Suprapubic skin (tissue), 4 donors: ENCODE measurements at regions not wholly inside any gene's neighbourhood (a gene's known extent, or its start where the extent isn't known, plus 50 kb on each side); places are given as distances from the start of the nearest gene placed in this dataset.

ENCODE experiments used
- DNase-seq, 2 donors: peaks; one replicate each; pipeline ENCODE4 v3.0.0-alpha.2; 2019; ENCODE audit warnings: low spot score in 2 of 2
- H3K27ac ChIP-seq: fragments of 200-600 bp; sonication (generic); one replicate; pipeline ENCODE4 v1.5.1; 2019
- H3K27me3 ChIP-seq: fragments of 200-600 bp; sonication (generic); one replicate; pipeline ENCODE4 v1.5.1; 2019
- H3K36me3 ChIP-seq: fragments of 200-600 bp; sonication (generic); one replicate; pipeline ENCODE4 v1.5.1; 2019
- H3K4me1 ChIP-seq: fragments of 200-600 bp; sonication (generic); one replicate; pipeline ENCODE4 v1.5.1; 2019
- H3K4me3 ChIP-seq: fragments of 200-600 bp; sonication (generic); one replicate; pipeline ENCODE4 v1.5.1; 2019; ENCODE audit warnings: mild to moderate bottlenecking
- H3K9me3 ChIP-seq: fragments of 200-600 bp; sonication (generic); one replicate; pipeline ENCODE4 v1.5.1; 2019
- CTCF ChIP-seq, 2 donors: fragments of 200-600 bp in 1 of 2; fragments of 450-650 bp in 1 of 2; sonication (generic) in 1 of 2; IDR thresholded peaks; one replicate each; pipeline ENCODE4 v1.5.1; 2016 to 2019; ENCODE audit warnings: antibody characterized with exemption in 2 of 2, mild to moderate bottlenecking in 1 of 2, moderate library complexity in 1 of 2
- EP300 ChIP-seq: sonication (generic); formaldehyde crosslinking; IDR thresholded peaks from one replicate; pipeline ENCODE4 v1.6.1; 2017; ENCODE audit warnings: antibody characterized with exemption
- POLR2A ChIP-seq, 2 donors: fragments of 450-650 bp; IDR thresholded peaks; one replicate each; pipeline ENCODE4 v1.6.1; 2017; ENCODE audit warnings: antibody characterized with exemption in 2 of 2, mild to moderate bottlenecking in 2 of 2, moderate library complexity in 2 of 2
- POLR2AphosphoS5 ChIP-seq, 3 donors: sonication (generic); formaldehyde crosslinking; IDR thresholded peaks; one replicate each; pipeline ENCODE4 v1.6.1; 2017; ENCODE audit warnings: antibody characterized with exemption in 3 of 3
- WGBS: methylation state at CpG from one replicate; pipeline ENCODE4 v1.1.5; 2018; 5-methylcytosine and 5-hydroxymethylcytosine counted together

GRCh38 chr5:145129797-145130196 lies 705.3 kb downstream of the PRELID2 start:
- no peak overlapping the region for H3K4me3 ChIP-seq
- no peak overlapping the region for H3K27ac ChIP-seq
- H3K4me1 ChIP-seq = no peaks in the 10 kb centered on the region
- H3K27me3 ChIP-seq = no peaks in the 10 kb centered on the region
- H3K36me3 ChIP-seq = no peaks in the 10 kb centered on the region
- H3K9me3 ChIP-seq = no peaks in the 10 kb centered on the region
- DNase-seq = no peak
- TF ChIP-seq CTCF (IDR thresholded peaks at IDR 0.05) = no peak
- TF ChIP-seq POLR2AphosphoS5 (IDR thresholded peaks at IDR 0.05) = no peak
- TF ChIP-seq EP300 = no peak
- TF ChIP-seq POLR2A (IDR thresholded peaks at IDR 0.05) = no peak
- WGBS = 88% methylated on average over 5 of the region's 5 CpGs

- 46% methylated on average over 3 of the region's 3 CpGs for WGBS
- no peaks in the 10 kb centered on the region for H3K27me3 ChIP-seq
- no peak overlapping the region for H3K27ac ChIP-seq
- H3K36me3 ChIP-seq = no peaks in the 10 kb centered on the region
- no peaks in the 10 kb centered on the region for H3K4me1 ChIP-seq
- TF ChIP-seq POLR2AphosphoS5 (IDR thresholded peaks at IDR 0.05) (no peak), POLR2A (IDR thresholded peaks at IDR 0.05) (no peak), CTCF (IDR thresholded peaks at IDR 0.05) (no peak), EP300 (no peak)
- no peaks in the 10 kb centered on the region for H3K9me3 ChIP-seq
- no peak overlapping the region for H3K4me3 ChIP-seq
- DNase-seq = no peak
Observed at GRCh38 chr5:145124806-145125205, 710.3 kb downstream of the PRELID2 start.

- no peak overlapping the region for H3K27ac ChIP-seq
- no peaks in the 10 kb centered on the region for H3K36me3 ChIP-seq
- 82% methylated on average over 2 of the region's 2 CpGs for WGBS
- no peaks in the 10 kb centered on the region for H3K4me1 ChIP-seq
- H3K9me3 ChIP-seq = no peaks in the 10 kb centered on the region
- H3K4me3 ChIP-seq = no peak overlapping the region
- no peaks in the 10 kb centered on the region for H3K27me3 ChIP-seq
- no peak for TF ChIP-seq CTCF (IDR thresholded peaks at IDR 0.05)
- TF ChIP-seq POLR2A (IDR thresholded peaks at IDR 0.05) = no peak
- no peak for TF ChIP-seq POLR2AphosphoS5 (IDR thresholded peaks at IDR 0.05)
- TF ChIP-seq EP300 = no peak
- no peak for DNase-seq
Observed at GRCh38 chr5:145118611-145119010, 716.5 kb downstream of the PRELID2 start.

GRCh38 chr5:145118127-145118526 lies 717.0 kb downstream of the PRELID2 start:
- no peaks in the 10 kb centered on the region for H3K9me3 ChIP-seq
- 67% methylated on average over 1 of the region's 1 CpG for whole genome bisulfite sequencing
- TF ChIP-seq POLR2AphosphoS5 (IDR thresholded peaks at IDR 0.05) = no peak
- TF ChIP-seq EP300 = no peak
- TF ChIP-seq CTCF (IDR thresholded peaks at IDR 0.05) = no peak
- no peak for TF ChIP-seq POLR2A (IDR thresholded peaks at IDR 0.05)
- H3K4me1 ChIP-seq = no peaks in the 10 kb centered on the region
- no peak for DNase-seq
- no peaks in the 10 kb centered on the region for H3K27me3 ChIP-seq
- H3K36me3 ChIP-seq = no peaks in the 10 kb centered on the region
- H3K4me3 ChIP-seq = no peak overlapping the region
- no peak overlapping the region for H3K27ac ChIP-seq

GRCh38 chr5:145117285-145117684 lies 717.9 kb downstream of the PRELID2 start:
- Histone ChIP-seq H3K36me3 (no peaks in the 10 kb centered on the region), H3K27me3 (no peaks in the 10 kb centered on the region), H3K9me3 (no peaks in the 10 kb centered on the region), H3K27ac (no peak overlapping the region), H3K4me1 (no peaks in the 10 kb centered on the region), H3K4me3 (no peak overlapping the region)
- no peak for DNase-seq
- TF ChIP-seq POLR2AphosphoS5 (IDR thresholded peaks at IDR 0.05) (no peak), CTCF (IDR thresholded peaks at IDR 0.05) (no peak), EP300 (no peak), POLR2A (IDR thresholded peaks at IDR 0.05) (no peak)
- 76% methylated on average over 4 of the region's 4 CpGs for WGBS
